ENCODE measurements at regions not wholly inside any gene's neighbourhood (a gene's known extent, or its start where the extent isn't known, plus 50 kb on each side); places are given as distances from the start of the nearest gene placed in this dataset.

GRCh38 chr1:39088658-39089057, 62.5 kb downstream of the NDUFS5 start:
- peaks cover 0 to 5% (median 0%) of the 10 kb centered on the region in 5 donors for H3K4me1 ChIP-seq (ENCODE audit: control insufficient read depth in 5 of 5, insufficient read depth in 5 of 5, low read length in 5 of 5)
- no peaks in the 10 kb centered on the region for H3K9me3 ChIP-seq (ENCODE audit: control insufficient read depth in 4 of 4, insufficient read depth in 3 of 4, low read length in 3 of 4)
- TF ChIP-seq, protein P1, sequence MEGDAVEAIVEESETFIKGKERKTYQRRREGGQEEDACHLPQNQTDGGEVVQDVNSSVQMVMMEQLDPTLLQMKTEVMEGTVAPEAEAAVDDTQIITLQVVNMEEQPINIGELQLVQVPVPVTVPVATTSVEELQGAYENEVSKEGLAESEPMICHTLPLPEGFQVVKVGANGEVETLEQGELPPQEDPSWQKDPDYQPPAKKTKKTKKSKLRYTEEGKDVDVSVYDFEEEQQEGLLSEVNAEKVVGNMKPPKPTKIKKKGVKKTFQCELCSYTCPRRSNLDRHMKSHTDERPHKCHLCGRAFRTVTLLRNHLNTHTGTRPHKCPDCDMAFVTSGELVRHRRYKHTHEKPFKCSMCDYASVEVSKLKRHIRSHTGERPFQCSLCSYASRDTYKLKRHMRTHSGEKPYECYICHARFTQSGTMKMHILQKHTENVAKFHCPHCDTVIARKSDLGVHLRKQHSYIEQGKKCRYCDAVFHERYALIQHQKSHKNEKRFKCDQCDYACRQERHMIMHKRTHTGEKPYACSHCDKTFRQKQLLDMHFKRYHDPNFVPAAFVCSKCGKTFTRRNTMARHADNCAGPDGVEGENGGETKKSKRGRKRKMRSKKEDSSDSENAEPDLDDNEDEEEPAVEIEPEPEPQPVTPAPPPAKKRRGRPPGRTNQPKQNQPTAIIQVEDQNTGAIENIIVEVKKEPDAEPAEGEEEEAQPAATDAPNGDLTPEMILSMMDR (IDR thresholded peaks at IDR 0.05; ENCODE audit: control extremely low read depth, extremely low read depth), result no peak
- no peak overlapping the region for H3K27ac ChIP-seq (ENCODE audit: low read depth in 1 of 2, low read length in 1 of 2)
- H3K9ac ChIP-seq (ENCODE audit: insufficient read depth in 1 of 2, low read length in 2 of 2), result no peak overlapping the region
- WGBS, 2 donors, result 70 to 82% methylated on average over 3 of the region's 3 CpGs
- H3K36me3 ChIP-seq (ENCODE audit: control insufficient read depth in 4 of 4, insufficient read depth in 4 of 4, low read length in 4 of 4), result no peaks in the 10 kb centered on the region
- H3K27me3 ChIP-seq (ENCODE audit: control insufficient read depth in 3 of 3, insufficient read depth in 3 of 3, low read length in 2 of 3), result no peaks in the 10 kb centered on the region
- no peak overlapping the region for H3K4me3 ChIP-seq
- no peak for ATAC-seq (ENCODE audit: insufficient read depth, low FRiP score)
- DNase-seq, result no peak

DNA sequence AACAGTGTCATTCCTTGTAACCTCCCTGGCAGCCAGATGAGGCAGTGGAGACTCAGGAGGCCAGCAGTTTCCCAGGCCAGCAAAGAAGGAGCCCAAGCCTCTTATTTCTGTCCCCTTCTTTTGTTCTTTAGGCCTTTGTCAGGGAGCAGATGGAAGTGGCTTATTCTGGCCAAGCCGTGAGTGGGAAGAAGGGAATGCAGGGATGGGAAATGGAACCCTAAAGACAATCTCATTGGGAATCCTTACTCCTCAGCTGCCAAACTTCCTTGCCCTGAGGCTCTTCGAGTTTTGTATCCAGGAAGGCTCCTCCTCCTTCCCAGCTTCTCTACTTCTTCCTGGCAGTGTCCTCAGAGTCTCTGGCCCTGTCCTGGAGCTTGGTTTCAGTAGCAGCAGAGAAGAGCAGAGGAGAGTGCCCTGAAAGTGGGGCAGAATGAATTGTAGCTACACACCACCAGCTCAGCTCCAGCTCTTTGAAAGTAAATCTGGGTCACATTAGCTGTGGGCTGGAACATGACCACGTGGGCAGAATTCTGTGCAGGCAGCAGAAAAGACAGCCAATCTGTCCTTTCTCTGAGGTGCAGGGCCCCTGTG, 63.9 kb downstream of the NDUFS5 start:
- Histone ChIP-seq H3K36me3 (ENCODE audit: control insufficient read depth in 4 of 4, insufficient read depth in 4 of 4, low read length in 4 of 4) (no peaks in the 10 kb centered on the region), H3K9ac (ENCODE audit: insufficient read depth in 1 of 2, low read length in 2 of 2) (no peak overlapping the region), H3K4me1 (ENCODE audit: control insufficient read depth in 5 of 5, insufficient read depth in 5 of 5, low read length in 5 of 5) (peaks cover 0 to 5% (median 0%) of the 10 kb centered on the region in 5 donors), H3K4me3 (no peak overlapping the region), H3K27me3 (ENCODE audit: control insufficient read depth in 3 of 3, insufficient read depth in 3 of 3, low read length in 2 of 3) (no peaks in the 10 kb centered on the region), H3K9me3 (ENCODE audit: control insufficient read depth in 4 of 4, insufficient read depth in 3 of 4, low read length in 3 of 4) (no peaks in the 10 kb centered on the region), H3K27ac (ENCODE audit: low read depth in 1 of 2, low read length in 1 of 2) (no peak overlapping the region)
- ATAC-seq (ENCODE audit: insufficient read depth, low FRiP score) (no peak), DNase-seq (no peak)
- 62 to 74% methylated on average over 3 of the region's 3 CpGs for WGBS, 2 donors
- TF ChIP-seq, protein P1 (IDR thresholded peaks at IDR 0.05; ENCODE audit: control extremely low read depth, extremely low read depth), result no peak

DNA sequence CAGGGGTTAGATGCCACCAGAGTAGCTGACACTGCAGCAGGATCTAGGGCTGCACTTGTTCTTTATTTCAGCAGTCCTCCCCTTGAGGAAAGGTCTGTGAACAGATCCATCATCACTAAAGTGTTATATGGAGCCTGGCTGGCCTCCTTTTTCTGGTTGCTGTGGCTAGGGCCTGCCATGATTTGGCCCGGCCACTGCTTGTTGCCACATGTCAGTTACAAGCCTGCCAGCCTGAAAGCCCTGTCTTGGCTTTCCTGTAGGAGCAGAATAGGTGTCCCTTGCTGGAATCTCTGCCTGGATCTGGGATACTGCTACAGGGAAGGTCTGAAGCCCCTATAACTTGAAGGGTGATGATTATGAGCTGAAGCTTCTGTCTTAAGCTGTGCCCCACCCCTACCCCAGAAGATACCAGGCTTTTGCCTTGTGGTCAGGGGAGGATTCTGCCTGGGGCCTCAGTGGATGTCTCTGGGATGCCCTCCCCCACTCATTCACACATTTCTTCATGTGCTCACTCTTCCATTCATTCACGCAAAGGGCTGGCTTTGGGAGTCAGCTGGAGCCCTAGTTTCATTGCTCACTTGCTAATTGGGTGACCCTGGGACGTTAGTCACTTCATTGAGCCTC, 64.7 kb downstream of the NDUFS5 start:
- H3K27ac ChIP-seq (ENCODE audit: low read depth in 1 of 2, low read length in 1 of 2), result no peak overlapping the region
- TF ChIP-seq, protein P1 (IDR thresholded peaks at IDR 0.05; ENCODE audit: control extremely low read depth, extremely low read depth), result no peak

More for the DNA sequence above, 64.7 kb downstream of the NDUFS5 start:
- WGBS, 2 donors, result 87 to 96% methylated on average over 3 of the region's 3 CpGs
- no peak overlapping the region for H3K4me3 ChIP-seq
- H3K9me3 ChIP-seq (ENCODE audit: control insufficient read depth in 4 of 4, insufficient read depth in 3 of 4, low read length in 3 of 4), result no peaks in the 10 kb centered on the region
- no peak overlapping the region for H3K9ac ChIP-seq (ENCODE audit: insufficient read depth in 1 of 2, low read length in 2 of 2)
- no peaks in the 10 kb centered on the region for H3K36me3 ChIP-seq (ENCODE audit: control insufficient read depth in 4 of 4, insufficient read depth in 4 of 4, low read length in 4 of 4)
- H3K4me1 ChIP-seq (ENCODE audit: control insufficient read depth in 5 of 5, insufficient read depth in 5 of 5, low read length in 5 of 5), result peaks cover 0 to 5% (median 0%) of the 10 kb centered on the region in 5 donors
- DNase-seq (no peak), ATAC-seq (ENCODE audit: insufficient read depth, low FRiP score) (no peak)
- H3K27me3 ChIP-seq (ENCODE audit: control insufficient read depth in 3 of 3, insufficient read depth in 3 of 3, low read length in 2 of 3), result no peaks in the 10 kb centered on the region

Data from lung (tissue), 11 donors.